Cardiac septum (tissue), 1 donor: ENCODE measurements at regions not wholly inside any gene's neighbourhood (a gene's known extent, or its start where the extent isn't known, plus 50 kb on each side); places are given as distances from the start of the nearest gene placed in this dataset.

ENCODE experiments used
- DNase-seq: peaks from one replicate; pipeline ENCODE4 v3.0.0-alpha.2; 2020; ENCODE audit warnings: low spot score
- intact Hi-C: fragments of 100-400 bp; cut with DNase I; formaldehyde crosslinking; loops from one replicate; pipeline ENCODE4 v1.14.0; 2022
- donor health status: DM: no; HTN: no; CAD: no.

GRCh38 chr5:15353086-15353645 lies 146.8 kb upstream of the FBXL7 start:
- DNase-seq = no peak
- intact Hi-C loops = no loop called here

GRCh38 chr5:15350614-15351013 lies 149.4 kb upstream of the FBXL7 start:
- no peak for DNase-seq
- intact Hi-C loops = no loop called here

- no peak for DNase-seq
- intact Hi-C loops = no loop called here
These were observed 153.2 kb upstream of the FBXL7 start for GRCh38 chr5:15346738-15347137.

GRCh38 chr5:15344954-15345353 lies 155.0 kb upstream of the FBXL7 start:
- DNase-seq = no peak
- intact Hi-C loops = no loop called here

GRCh38 chr5:15338546-15338945 lies 161.4 kb upstream of the FBXL7 start:
- DNase-seq = no peak
- intact Hi-C loops = no loop called here

- no peak for DNase-seq
- intact Hi-C loops = no loop called here
These were observed 165.3 kb upstream of the FBXL7 start for GRCh38 chr5:15334551-15335266.

GRCh38 chr5:15333091-15333490 lies 166.9 kb upstream of the FBXL7 start:
- DNase-seq = no peak
- intact Hi-C loops = no loop called here

GRCh38 chr5:15326932-15327331 lies 173.0 kb upstream of the FBXL7 start:
- intact Hi-C loops = no loop called here
- no peak for DNase-seq

GRCh38 chr5:15326471-15326870 lies 173.5 kb upstream of the FBXL7 start:
- intact Hi-C loops = no loop called here
- no peak for DNase-seq

GRCh38 chr5:15322421-15322820 lies 177.6 kb upstream of the FBXL7 start:
- no peak for DNase-seq
- intact Hi-C loops = no loop called here

GRCh38 chr5:15321776-15322175 lies 178.2 kb upstream of the FBXL7 start:
- intact Hi-C loops = no loop called here

GRCh38 chr5:15320871-15321270 lies 179.1 kb upstream of the FBXL7 start:
- intact Hi-C loops = no loop called here
- no peak for DNase-seq

More at GRCh38 chr5:15321776-15322175, 178.2 kb upstream of the FBXL7 start:
- no peak for DNase-seq

- DNase-seq = no peak
- intact Hi-C loops = no loop called here
These were observed 194.8 kb upstream of the FBXL7 start for GRCh38 chr5:15304914-15305834.

GRCh38 chr5:15304066-15304731 lies 195.8 kb upstream of the FBXL7 start:
- DNase-seq = no peak
- intact Hi-C loops = no loop called here

GRCh38 chr5:15300141-15300540 lies 199.8 kb upstream of the FBXL7 start:
- no peak for DNase-seq
- intact Hi-C loops = no loop called here

GRCh38 chr5:15290953-15291352 lies 209.0 kb upstream of the FBXL7 start:
- DNase-seq = no peak
- intact Hi-C loops = no loop called here

- DNase-seq = no peak
- intact Hi-C loops = no loop called here
These were observed 213.3 kb upstream of the FBXL7 start for GRCh38 chr5:15286650-15287049.

- intact Hi-C loops = no loop called here
- DNase-seq = no peak
These were observed 213.9 kb upstream of the FBXL7 start for GRCh38 chr5:15285901-15286583.

- intact Hi-C loops = no loop called here
- no peak for DNase-seq
These were observed 215.3 kb upstream of the FBXL7 start for GRCh38 chr5:15284706-15285105.

GRCh38 chr5:15283076-15283475 lies 216.9 kb upstream of the FBXL7 start:
- intact Hi-C loops = no loop called here
- DNase-seq = no peak
